ENCODE measurements at regions not wholly inside any gene's neighbourhood (a gene's known extent, or its start where the extent isn't known, plus 50 kb on each side); places are given as distances from the start of the nearest gene placed in this dataset.

DNA sequence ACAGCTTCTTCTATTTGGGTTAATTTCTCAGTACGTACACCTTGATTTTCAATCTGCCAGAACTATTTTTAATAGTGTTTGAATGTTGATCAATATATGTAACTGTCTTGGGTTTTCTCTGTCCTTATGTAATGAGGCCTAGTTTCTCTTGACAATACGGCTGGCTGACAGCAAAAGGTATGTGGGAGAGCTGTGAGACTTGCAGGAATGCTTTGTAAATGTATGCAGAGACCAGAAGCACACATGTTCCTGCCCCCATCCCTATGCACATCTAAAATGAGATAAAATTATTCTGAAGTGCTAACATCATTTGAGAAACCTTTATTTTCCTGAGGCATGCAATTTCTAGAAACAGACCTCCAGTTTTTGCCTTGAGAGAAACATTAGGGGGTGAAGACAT, 593.8 kb upstream of the GBE1 start (continued):
- no peak for TF ChIP-seq ETS1 (IDR thresholded peaks at IDR 0.05)
- no peak for TF ChIP-seq EZH2 (IDR thresholded peaks at IDR 0.05; ENCODE audit: low read depth, unreplicated experiment)
- no peak for TF ChIP-seq ZNF331 (CRISPR knock-in tag; IDR thresholded peaks at IDR 0.05; ENCODE audit: low read depth)
- TF ChIP-seq STAT1 (IDR thresholded peaks at IDR 0.05; ENCODE audit: unreplicated experiment), result no peak
- TF ChIP-seq JUNB (IDR thresholded peaks at IDR 0.05; ENCODE audit: unreplicated experiment), result no peak
- TF ChIP-seq, protein P1, sequence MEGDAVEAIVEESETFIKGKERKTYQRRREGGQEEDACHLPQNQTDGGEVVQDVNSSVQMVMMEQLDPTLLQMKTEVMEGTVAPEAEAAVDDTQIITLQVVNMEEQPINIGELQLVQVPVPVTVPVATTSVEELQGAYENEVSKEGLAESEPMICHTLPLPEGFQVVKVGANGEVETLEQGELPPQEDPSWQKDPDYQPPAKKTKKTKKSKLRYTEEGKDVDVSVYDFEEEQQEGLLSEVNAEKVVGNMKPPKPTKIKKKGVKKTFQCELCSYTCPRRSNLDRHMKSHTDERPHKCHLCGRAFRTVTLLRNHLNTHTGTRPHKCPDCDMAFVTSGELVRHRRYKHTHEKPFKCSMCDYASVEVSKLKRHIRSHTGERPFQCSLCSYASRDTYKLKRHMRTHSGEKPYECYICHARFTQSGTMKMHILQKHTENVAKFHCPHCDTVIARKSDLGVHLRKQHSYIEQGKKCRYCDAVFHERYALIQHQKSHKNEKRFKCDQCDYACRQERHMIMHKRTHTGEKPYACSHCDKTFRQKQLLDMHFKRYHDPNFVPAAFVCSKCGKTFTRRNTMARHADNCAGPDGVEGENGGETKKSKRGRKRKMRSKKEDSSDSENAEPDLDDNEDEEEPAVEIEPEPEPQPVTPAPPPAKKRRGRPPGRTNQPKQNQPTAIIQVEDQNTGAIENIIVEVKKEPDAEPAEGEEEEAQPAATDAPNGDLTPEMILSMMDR (conservative IDR thresholded peaks at IDR 0.05; ENCODE audit: low read depth in 2 of 2), result no peak

- Histone ChIP-seq H3K27ac (ENCODE audit: low read depth) (no peak overlapping the region), H3K4me2 (no peak overlapping the region), H3K9me2 (ENCODE audit: insufficient read depth) (no peaks in the 10 kb centered on the region; the same call in 1 of the 2 replicates), H3K79me2 (replicated peaks; ENCODE audit: insufficient read depth) (no peaks in the 10 kb centered on the region), H3K36me3 (ENCODE audit: insufficient read depth) (no peaks in the 10 kb centered on the region), H3K4me1 (ENCODE audit: insufficient read depth) (peaks cover 11% of the 10 kb centered on the region; the same call in 1 of the 2 replicates), H3F3A (replicated peaks; ENCODE audit: low read depth) (no peaks in the 10 kb centered on the region), H3K27me3 (ENCODE audit: insufficient read depth) (no peaks in the 10 kb centered on the region), H4K20me1 (replicated peaks; ENCODE audit: insufficient read depth) (no peaks in the 10 kb centered on the region), H2AFZ (peak overlapping the region; percentile 82; the same call in 1 of the 2 replicates), H3K4me3 (no peak overlapping the region)
- peak overlapping the region; percentile 76; the same call in 1 of the 2 replicates for H3K27ac Mint-ChIP-seq
- H3K4me3 Mint-ChIP-seq, result no peak overlapping the region
- H3K36me3 Mint-ChIP-seq (ENCODE audit: low read depth), result peaks cover 2% of the 10 kb centered on the region
- H3K9me3 Mint-ChIP-seq, result no peaks in the 10 kb centered on the region; the same call in 2 of the 3 replicates
- TF ChIP-seq, protein P2, sequence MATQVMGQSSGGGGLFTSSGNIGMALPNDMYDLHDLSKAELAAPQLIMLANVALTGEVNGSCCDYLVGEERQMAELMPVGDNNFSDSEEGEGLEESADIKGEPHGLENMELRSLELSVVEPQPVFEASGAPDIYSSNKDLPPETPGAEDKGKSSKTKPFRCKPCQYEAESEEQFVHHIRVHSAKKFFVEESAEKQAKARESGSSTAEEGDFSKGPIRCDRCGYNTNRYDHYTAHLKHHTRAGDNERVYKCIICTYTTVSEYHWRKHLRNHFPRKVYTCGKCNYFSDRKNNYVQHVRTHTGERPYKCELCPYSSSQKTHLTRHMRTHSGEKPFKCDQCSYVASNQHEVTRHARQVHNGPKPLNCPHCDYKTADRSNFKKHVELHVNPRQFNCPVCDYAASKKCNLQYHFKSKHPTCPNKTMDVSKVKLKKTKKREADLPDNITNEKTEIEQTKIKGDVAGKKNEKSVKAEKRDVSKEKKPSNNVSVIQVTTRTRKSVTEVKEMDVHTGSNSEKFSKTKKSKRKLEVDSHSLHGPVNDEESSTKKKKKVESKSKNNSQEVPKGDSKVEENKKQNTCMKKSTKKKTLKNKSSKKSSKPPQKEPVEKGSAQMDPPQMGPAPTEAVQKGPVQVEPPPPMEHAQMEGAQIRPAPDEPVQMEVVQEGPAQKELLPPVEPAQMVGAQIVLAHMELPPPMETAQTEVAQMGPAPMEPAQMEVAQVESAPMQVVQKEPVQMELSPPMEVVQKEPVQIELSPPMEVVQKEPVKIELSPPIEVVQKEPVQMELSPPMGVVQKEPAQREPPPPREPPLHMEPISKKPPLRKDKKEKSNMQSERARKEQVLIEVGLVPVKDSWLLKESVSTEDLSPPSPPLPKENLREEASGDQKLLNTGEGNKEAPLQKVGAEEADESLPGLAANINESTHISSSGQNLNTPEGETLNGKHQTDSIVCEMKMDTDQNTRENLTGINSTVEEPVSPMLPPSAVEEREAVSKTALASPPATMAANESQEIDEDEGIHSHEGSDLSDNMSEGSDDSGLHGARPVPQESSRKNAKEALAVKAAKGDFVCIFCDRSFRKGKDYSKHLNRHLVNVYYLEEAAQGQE (IDR thresholded peaks at IDR 0.05; ENCODE audit: unreplicated experiment), result no peak
- TF ChIP-seq ETS1 (IDR thresholded peaks at IDR 0.05) (no peak), JUNB (IDR thresholded peaks at IDR 0.05; ENCODE audit: unreplicated experiment) (no peak), NANOG (IDR thresholded peaks at IDR 0.05; ENCODE audit: borderline replicate concordance) (no peak), STAT1 (IDR thresholded peaks at IDR 0.05; ENCODE audit: unreplicated experiment) (no peak), ZNF114 (CRISPR knock-in tag; IDR thresholded peaks at IDR 0.05) (no peak), EZH2 (IDR thresholded peaks at IDR 0.05; ENCODE audit: low read depth, unreplicated experiment) (no peak), POLR2AphosphoS5 (IDR thresholded peaks at IDR 0.05; ENCODE audit: low read depth) (no peak), CREB1 (CRISPR knock-in tag; IDR thresholded peaks at IDR 0.05; ENCODE audit: low read depth) (no peak), EZH2phosphoT487 (IDR thresholded peaks at IDR 0.05; ENCODE audit: unreplicated experiment) (no peak)
- TF ChIP-seq, protein P1 (conservative IDR thresholded peaks at IDR 0.05; ENCODE audit: low read depth in 2 of 2), result no peak
- peaks cover 32% of the 10 kb centered on the region for H3K4me1 Mint-ChIP-seq
- no peak for DNase-seq (ENCODE audit: low spot score)
- ATAC-seq, result no peak; the same call in 2 of the 3 replicates
- peaks cover 2% of the 10 kb centered on the region for H3K27me3 Mint-ChIP-seq (ENCODE audit: insufficient read depth, low read depth, poor library complexity)
These were observed 592.8 kb upstream of the GBE1 start for GRCh38 chr3:82354228-82354627.
